ENCODE measurements at regions not wholly inside any gene's neighbourhood (a gene's known extent, or its start where the extent isn't known, plus 50 kb on each side); places are given as distances from the start of the nearest gene placed in this dataset.

- TF ChIP-seq POLR2AphosphoS5 (IDR thresholded peaks at IDR 0.05; ENCODE audit: borderline replicate concordance, low read depth, low read length) (no peak), EZH2 (IDR thresholded peaks at IDR 0.05) (no peak), FOXP2 (optimal IDR thresholded peaks at IDR 0.05; ENCODE audit: control extremely low read depth, extremely low read length, insufficient read depth) (no peak)
Measured at GRCh38 chr13:106997696-106998095, 429.8 kb upstream of the ARGLU1 start.

All from SK-N-MC (cell line).